CD14-positive monocyte (primary cell): ENCODE measurements at regions not wholly inside any gene's neighbourhood (a gene's known extent, or its start where the extent isn't known, plus 50 kb on each side); places are given as distances from the start of the nearest gene placed in this dataset.

Experiments used
- DNase-seq, 3 donors: peaks; one replicate each; pipeline ENCODE4 v3.0.0-alpha.2; 2011 to 2022
- H2AFZ ChIP-seq: 2 replicates; pipeline ENCODE4 v1.6.0; 2012; ENCODE audit warnings: mild to moderate bottlenecking, low read depth, low read length, inconsistent platforms; ENCODE audit not compliant: insufficient read depth, poor library complexity, severe bottlenecking
- H3K27ac ChIP-seq, 2 donors: 1 replicate in 1 of 2; 2 replicates in 1 of 2; pipeline ENCODE4 v1.5.1; 2012 to 2013; ENCODE audit warnings: low read length in 2 of 2, control low read depth in 1 of 2, inconsistent platforms in 1 of 2, low read depth in 1 of 2, mild to moderate bottlenecking in 1 of 2
- H3K27me3 ChIP-seq, 2 donors: one replicate each; pipeline versions ENCODE4 v1.6.0 to v1.6.1; 2011 to 2013; ENCODE audit warnings: low read length in 2 of 2; ENCODE audit not compliant: control insufficient read depth in 2 of 2, insufficient read depth in 2 of 2
- H3K36me3 ChIP-seq, 2 donors: replicated peaks in 1 of 2; 1 replicate in 1 of 2; 2 replicates in 1 of 2; pipeline versions ENCODE4 v1.5.1 to v1.6.1; 2012 to 2013; ENCODE audit warnings: low read length in 2 of 2, control low read depth in 1 of 2, inconsistent platforms in 1 of 2, mild to moderate bottlenecking in 1 of 2; ENCODE audit not compliant: insufficient read depth in 2 of 2, control insufficient read depth in 1 of 2
- H3K4me1 ChIP-seq, 2 donors: 1 replicate in 1 of 2; 2 replicates in 1 of 2; pipeline versions ENCODE4 v1.5.1 to v1.6.1; 2012 to 2013; ENCODE audit warnings: low read length in 2 of 2, control low read depth in 1 of 2, inconsistent platforms in 1 of 2, mild to moderate bottlenecking in 1 of 2, moderate library complexity in 1 of 2; ENCODE audit not compliant: insufficient read depth in 2 of 2, control insufficient read depth in 1 of 2
- H3K4me2 ChIP-seq: replicated peaks from 2 replicates; pipeline ENCODE3; 2012; ENCODE audit warnings: low read length, moderate library complexity, mild to moderate bottlenecking; ENCODE audit not compliant: poor library complexity, severe bottlenecking; ENCODE audit errors: extremely low read depth
- H3K4me3 ChIP-seq, 3 experiments: fragments of 200-600 bp in 1 of 3; sonication (generic) in 1 of 3; replicated peaks in 1 of 3; 1 replicate in 2 of 3; 2 replicates in 1 of 3; pipeline ENCODE4 v1.5.1; 2011 to 2013; ENCODE audit warnings: low read length in 3 of 3, mild to moderate bottlenecking in 3 of 3, control low read depth in 2 of 3, low read depth in 2 of 3, inconsistent platforms in 1 of 3, moderate library complexity in 1 of 3
- H3K79me2 ChIP-seq: 2 replicates; pipeline ENCODE4 v1.6.0; 2012; ENCODE audit warnings: mild to moderate bottlenecking, control low read depth, inconsistent platforms, low read length, moderate library complexity; ENCODE audit not compliant: insufficient read depth
- H3K9ac ChIP-seq: 2 replicates; pipeline ENCODE4 v1.6.0; 2017; ENCODE audit warnings: low read length, mild to moderate bottlenecking; ENCODE audit not compliant: insufficient read depth, poor library complexity, severe bottlenecking
- H3K9me3 ChIP-seq, 2 donors: replicated peaks in 1 of 2; 1 replicate in 1 of 2; 2 replicates in 1 of 2; pipeline versions ENCODE4 v1.5.1 to v1.6.1; 2012 to 2013; ENCODE audit warnings: low read length in 2 of 2, control low read depth in 1 of 2; ENCODE audit not compliant: control insufficient read depth in 1 of 2, insufficient read depth in 1 of 2
- H4K20me1 ChIP-seq: 2 replicates; pipeline ENCODE4 v1.6.0; 2012; ENCODE audit warnings: mild to moderate bottlenecking, low read length, control low read depth, moderate library complexity; ENCODE audit not compliant: insufficient read depth
- H3K27ac Mint-ChIP-seq, 7 donors: one replicate each; pipeline ENCODE4 v1.8.0; 2020; ENCODE audit warnings: mild to moderate bottlenecking in 7 of 7, mixed read lengths in 7 of 7, moderate library complexity in 6 of 7, inconsistent platforms in 2 of 7
- H3K27me3 Mint-ChIP-seq, 3 donors: one replicate each; pipeline ENCODE4 v1.8.0; 2021 to 2022; ENCODE audit warnings: low read depth in 3 of 3, mild to moderate bottlenecking in 3 of 3, mixed read lengths in 3 of 3, moderate library complexity in 3 of 3, inconsistent platforms in 1 of 3
- H3K36me3 Mint-ChIP-seq, 2 donors: one replicate each; pipeline ENCODE4 v1.8.0; 2020; ENCODE audit warnings: mixed read lengths in 2 of 2, inconsistent platforms in 1 of 2, mild to moderate bottlenecking in 1 of 2
- H3K4me1 Mint-ChIP-seq: one replicate; pipeline ENCODE4 v1.8.0; 2020; ENCODE audit warnings: mild to moderate bottlenecking, mixed read lengths
- H3K4me3 Mint-ChIP-seq, 2 donors: one replicate each; pipeline ENCODE4 v1.8.0; 2020; ENCODE audit warnings: mild to moderate bottlenecking in 2 of 2, mixed read lengths in 2 of 2, moderate library complexity in 1 of 2
- H3K9me3 Mint-ChIP-seq, 7 donors: one replicate each; pipeline ENCODE4 v1.8.0; 2020 to 2022; ENCODE audit warnings: mixed read lengths in 7 of 7, mild to moderate bottlenecking in 6 of 7, moderate library complexity in 6 of 7, inconsistent platforms in 2 of 7
- WGBS: methylation state at CpG from one replicate; pipeline ENCODE4 v1.1.5; 2013; ENCODE audit warnings: missing lambda C conversion rate; ENCODE audit not compliant: insufficient coverage; 5-methylcytosine and 5-hydroxymethylcytosine counted together
- intact Hi-C, 2 donors: fragments of 100-400 bp; cut with micrococcal nuclease; formaldehyde crosslinking; loops; one replicate each; pipeline versions ENCODE4 v1.15.0 to v1.15.1; 2023
- TF ChIP-seq, protein P1 (sequence below): fragments of 200-600 bp; IDR thresholded peaks from one replicate; pipeline ENCODE4 v1.8.0; 2022; ENCODE audit warnings: antibody characterized with exemption, mild to moderate bottlenecking

DNA sequence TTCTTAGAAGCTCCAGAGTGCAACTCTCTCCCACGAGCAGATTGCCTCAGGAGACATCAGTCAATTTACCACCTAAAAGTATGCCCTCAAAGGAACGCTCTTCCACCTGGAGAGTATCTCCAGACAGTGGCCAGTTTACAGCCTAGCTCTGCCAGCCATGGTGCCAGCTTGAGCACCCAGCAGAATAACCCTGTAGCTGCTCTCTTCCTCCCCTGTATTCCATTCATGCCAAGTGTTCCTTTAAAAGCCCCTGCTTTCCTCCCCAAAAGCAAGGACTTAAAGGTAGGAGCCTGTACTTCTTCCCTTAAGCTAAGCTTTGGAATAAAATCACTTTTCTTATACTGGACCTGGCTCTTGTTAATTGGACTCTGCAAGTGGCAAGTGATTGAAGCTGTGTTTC is 245.4 kb upstream of the TMEM132C start:
- Histone ChIP-seq H3K4me3 (no peak overlapping the region), H3K4me2 (no peak overlapping the region), H4K20me1 (no peaks in the 10 kb centered on the region), H3K9me3 (peaks cover 0 to 9% of the 10 kb centered on the region in 2 donors), H3K79me2 (no peaks in the 10 kb centered on the region), H3K27me3 (no peaks in the 10 kb centered on the region), H3K27ac (no peak overlapping the region), H3K36me3 (no peaks in the 10 kb centered on the region), H3K9ac (no peak overlapping the region), H3K4me1 (no peaks in the 10 kb centered on the region), H2AFZ (no peak overlapping the region)
- no peak for DNase-seq
- WGBS = 71% methylated on average over 2 of the region's 2 CpGs
- no peaks in the 10 kb centered on the region for H3K4me1 Mint-ChIP-seq
- no peaks in the 10 kb centered on the region for H3K27me3 Mint-ChIP-seq
- H3K36me3 Mint-ChIP-seq = no peaks in the 10 kb centered on the region
- intact Hi-C loops = no loop called here
- no peak overlapping the region for H3K27ac Mint-ChIP-seq
- H3K9me3 Mint-ChIP-seq = peaks cover 2 to 22% (median 8%) of the 10 kb centered on the region in 7 donors
- TF ChIP-seq, protein P1, sequence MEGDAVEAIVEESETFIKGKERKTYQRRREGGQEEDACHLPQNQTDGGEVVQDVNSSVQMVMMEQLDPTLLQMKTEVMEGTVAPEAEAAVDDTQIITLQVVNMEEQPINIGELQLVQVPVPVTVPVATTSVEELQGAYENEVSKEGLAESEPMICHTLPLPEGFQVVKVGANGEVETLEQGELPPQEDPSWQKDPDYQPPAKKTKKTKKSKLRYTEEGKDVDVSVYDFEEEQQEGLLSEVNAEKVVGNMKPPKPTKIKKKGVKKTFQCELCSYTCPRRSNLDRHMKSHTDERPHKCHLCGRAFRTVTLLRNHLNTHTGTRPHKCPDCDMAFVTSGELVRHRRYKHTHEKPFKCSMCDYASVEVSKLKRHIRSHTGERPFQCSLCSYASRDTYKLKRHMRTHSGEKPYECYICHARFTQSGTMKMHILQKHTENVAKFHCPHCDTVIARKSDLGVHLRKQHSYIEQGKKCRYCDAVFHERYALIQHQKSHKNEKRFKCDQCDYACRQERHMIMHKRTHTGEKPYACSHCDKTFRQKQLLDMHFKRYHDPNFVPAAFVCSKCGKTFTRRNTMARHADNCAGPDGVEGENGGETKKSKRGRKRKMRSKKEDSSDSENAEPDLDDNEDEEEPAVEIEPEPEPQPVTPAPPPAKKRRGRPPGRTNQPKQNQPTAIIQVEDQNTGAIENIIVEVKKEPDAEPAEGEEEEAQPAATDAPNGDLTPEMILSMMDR = no peak
- no peak overlapping the region for H3K4me3 Mint-ChIP-seq

DNA sequence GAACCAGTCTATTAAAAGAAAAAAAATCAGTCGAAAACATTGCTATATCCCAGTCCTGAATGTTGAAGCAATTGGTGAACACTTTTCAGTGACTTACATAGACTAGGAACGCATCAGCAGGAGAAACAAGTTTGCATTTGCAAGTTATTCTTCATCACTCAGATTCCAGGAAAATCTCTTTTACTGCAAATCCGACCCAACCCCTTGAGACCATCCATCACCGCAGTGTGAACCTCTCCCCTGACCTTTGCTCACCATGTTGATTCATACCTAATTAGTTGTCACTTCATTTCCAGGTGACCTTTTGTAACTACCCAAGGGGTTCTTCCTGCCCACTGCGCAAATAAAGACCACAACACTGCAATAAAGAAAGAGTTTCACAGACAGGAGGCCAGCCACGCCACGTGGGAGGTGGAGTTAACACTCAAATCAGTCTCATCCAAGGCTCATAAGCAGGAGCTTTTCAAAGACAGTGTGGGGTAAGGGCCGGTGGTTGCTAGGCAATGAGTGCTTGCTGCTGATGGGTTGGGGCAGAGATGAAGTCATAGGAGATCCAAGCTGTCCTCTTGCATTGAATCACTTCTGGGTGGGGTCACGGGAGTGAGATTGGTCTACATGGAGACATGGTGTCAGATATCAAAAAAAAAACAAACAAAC is 241.3 kb upstream of the TMEM132C start:
- Histone ChIP-seq H3K27me3 (no peaks in the 10 kb centered on the region), H3K4me1 (no peaks in the 10 kb centered on the region), H3K36me3 (no peaks in the 10 kb centered on the region), H4K20me1 (no peaks in the 10 kb centered on the region), H3K79me2 (no peaks in the 10 kb centered on the region), H3K27ac (no peak overlapping the region), H3K4me2 (no peak overlapping the region), H3K4me3 (no peak overlapping the region), H2AFZ (no peak overlapping the region), H3K9me3 (peaks cover 0 to 9% of the 10 kb centered on the region in 2 donors), H3K9ac (no peak overlapping the region)
- intact Hi-C loops = no loop called here
- H3K4me3 Mint-ChIP-seq = no peak overlapping the region
- H3K4me1 Mint-ChIP-seq = no peaks in the 10 kb centered on the region
- DNase-seq = no peak
- H3K36me3 Mint-ChIP-seq = no peaks in the 10 kb centered on the region
- no peak overlapping the region for H3K27ac Mint-ChIP-seq
- H3K9me3 Mint-ChIP-seq = peaks cover 0 to 17% (median 7%) of the 10 kb centered on the region in 7 donors
- H3K27me3 Mint-ChIP-seq = no peaks in the 10 kb centered on the region
- 87% methylated on average over 5 of the region's 9 CpGs for WGBS
- TF ChIP-seq, protein P1 = no peak
